Stimulated activated naive CD4-positive, alpha-beta T cell (primary cell): ENCODE measurements at regions not wholly inside any gene's neighbourhood (a gene's known extent, or its start where the extent isn't known, plus 50 kb on each side); places are given as distances from the start of the nearest gene placed in this dataset.
"Not testable (repeated sequence)": the region's sequence is repeated elsewhere in the genome, so short reads cannot be mapped to it uniquely, and the experiment has no call there.

Source experiments
- DNase-seq, 6 experiments: peaks; one replicate each; lab custom pipeline; 2025; lab: John Stamatoyannopoulos, UW

- no peak for DNase-seq
Measured at GRCh38 chr20:43837856-43838702, 76.6 kb upstream of the TOX2 start.

GRCh38 chr20:43836790-43837189 lies 77.9 kb upstream of the TOX2 start:
- DNase-seq: no peak

GRCh38 chr20:43835944-43836508 lies 78.6 kb upstream of the TOX2 start:
- no peak for DNase-seq

- DNase-seq: no peak
Measured at GRCh38 chr20:43833511-43834395, 80.9 kb upstream of the TOX2 start.

- DNase-seq: no peak
Measured at GRCh38 chr20:43832961-43833360, 81.7 kb upstream of the TOX2 start.

GRCh38 chr20:43832096-43832816 lies 82.4 kb upstream of the TOX2 start:
- DNase-seq: no peak

GRCh38 chr20:43831481-43832065 lies 83.1 kb upstream of the TOX2 start:
- no peak for DNase-seq

GRCh38 chr20:43830883-43831282 lies 83.8 kb upstream of the TOX2 start:
- DNase-seq: no peak

- DNase-seq: no peak
Measured at GRCh38 chr20:43829951-43830690, 84.5 kb upstream of the TOX2 start.

GRCh38 chr20:43827940-43828562 lies 86.6 kb upstream of the TOX2 start:
- DNase-seq: no peak

- not testable (repeated sequence) for DNase-seq
Measured at GRCh38 chr20:43826943-43827342, 87.7 kb upstream of the TOX2 start.

- no peak for DNase-seq
Measured at GRCh38 chr20:43825581-43825980, 89.1 kb upstream of the TOX2 start.

- no peak for DNase-seq
Measured at GRCh38 chr20:43825051-43825402, 89.6 kb upstream of the TOX2 start.

- DNase-seq: no peak
Measured at GRCh38 chr20:43824309-43825050, 90.2 kb upstream of the TOX2 start.

- DNase-seq: no peak
Measured at GRCh38 chr20:43821795-43822194, 92.9 kb upstream of the TOX2 start.

- no peak for DNase-seq
Measured at GRCh38 chr20:43820731-43821330, 93.8 kb upstream of the TOX2 start.

GRCh38 chr20:43812216-43812615 lies 85.4 kb upstream of the GTSF1L start:
- no peak for DNase-seq

GRCh38 chr20:43809206-43809819 lies 82.5 kb upstream of the GTSF1L start:
- DNase-seq: no peak

GRCh38 chr20:43804781-43805180 lies 78.0 kb upstream of the GTSF1L start:
- no peak for DNase-seq
